SJSA1 (cell line): ENCODE measurements at regions not wholly inside any gene's neighbourhood (a gene's known extent, or its start where the extent isn't known, plus 50 kb on each side); places are given as distances from the start of the nearest gene placed in this dataset.
"Not testable (repeated sequence)": the region's sequence is repeated elsewhere in the genome, so short reads cannot be mapped to it uniquely, and the experiment has no call there.

Source experiments
- DNase-seq, 2 experiments: peaks; one replicate each; pipeline ENCODE4 v3.0.0-alpha.2; 2015 to 2020; ENCODE audit warnings: low spot score in 2 of 2, low read depth in 1 of 2
- H3K27ac ChIP-seq: fragments of 250-450 bp; sonication (Bioruptor Pico); 2 replicates; pipeline ENCODE4 v1.5.1; 2020; ENCODE audit warnings: mild to moderate bottlenecking, moderate library complexity
- H3K27me3 ChIP-seq: fragments of 250-450 bp; sonication (Bioruptor Pico); replicated peaks from 2 replicates; pipeline ENCODE4 v1.5.1; 2020; ENCODE audit warnings: mild to moderate bottlenecking, moderate library complexity
- H3K36me3 ChIP-seq: fragments of 250-450 bp; sonication (Bioruptor Pico); 2 replicates; pipeline ENCODE4 v1.5.1; 2020; ENCODE audit warnings: mild to moderate bottlenecking
- H3K4me1 ChIP-seq: fragments of 250-450 bp; sonication (Bioruptor Pico); replicated peaks from 2 replicates; pipeline ENCODE4 v1.6.1; 2021; ENCODE audit warnings: mild to moderate bottlenecking
- H3K4me3 ChIP-seq: fragments of 250-450 bp; sonication (Bioruptor Pico); 2 replicates; pipeline ENCODE4 v1.5.1; 2020; ENCODE audit warnings: mild to moderate bottlenecking
- H3K9me3 ChIP-seq: fragments of 250-450 bp; sonication (Bioruptor Pico); replicated peaks from 2 replicates; pipeline ENCODE4 v1.5.1; 2020; ENCODE audit warnings: mild to moderate bottlenecking

DNA sequence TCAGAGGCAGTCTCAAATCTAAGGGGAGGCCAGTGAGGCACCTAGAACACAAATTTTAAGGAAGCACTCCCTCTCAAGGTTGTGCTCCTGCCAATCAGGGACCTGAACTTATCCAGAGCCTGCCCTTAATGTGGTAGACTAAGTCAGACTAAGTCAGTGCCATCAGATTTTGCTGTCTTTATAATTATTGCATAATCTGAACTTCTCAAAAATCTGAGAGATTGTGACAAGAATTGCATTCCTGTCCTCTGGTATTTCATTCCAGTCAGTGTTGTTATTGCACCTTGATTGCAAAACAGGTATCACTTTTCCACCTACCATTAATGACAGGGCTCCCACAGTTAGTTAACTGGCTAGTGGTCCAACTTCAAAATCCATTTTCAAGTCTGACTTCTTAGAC is 197.1 kb upstream of the HCN1 start:
- peaks cover 17% of the 10 kb centered on the region for H3K9me3 ChIP-seq
- H3K4me3 ChIP-seq: no peak overlapping the region
- H3K27ac ChIP-seq: no peak overlapping the region
- no peak for DNase-seq
- H3K4me1 ChIP-seq: no peaks in the 10 kb centered on the region
- no peaks in the 10 kb centered on the region for H3K27me3 ChIP-seq
- no peaks in the 10 kb centered on the region for H3K36me3 ChIP-seq

DNA sequence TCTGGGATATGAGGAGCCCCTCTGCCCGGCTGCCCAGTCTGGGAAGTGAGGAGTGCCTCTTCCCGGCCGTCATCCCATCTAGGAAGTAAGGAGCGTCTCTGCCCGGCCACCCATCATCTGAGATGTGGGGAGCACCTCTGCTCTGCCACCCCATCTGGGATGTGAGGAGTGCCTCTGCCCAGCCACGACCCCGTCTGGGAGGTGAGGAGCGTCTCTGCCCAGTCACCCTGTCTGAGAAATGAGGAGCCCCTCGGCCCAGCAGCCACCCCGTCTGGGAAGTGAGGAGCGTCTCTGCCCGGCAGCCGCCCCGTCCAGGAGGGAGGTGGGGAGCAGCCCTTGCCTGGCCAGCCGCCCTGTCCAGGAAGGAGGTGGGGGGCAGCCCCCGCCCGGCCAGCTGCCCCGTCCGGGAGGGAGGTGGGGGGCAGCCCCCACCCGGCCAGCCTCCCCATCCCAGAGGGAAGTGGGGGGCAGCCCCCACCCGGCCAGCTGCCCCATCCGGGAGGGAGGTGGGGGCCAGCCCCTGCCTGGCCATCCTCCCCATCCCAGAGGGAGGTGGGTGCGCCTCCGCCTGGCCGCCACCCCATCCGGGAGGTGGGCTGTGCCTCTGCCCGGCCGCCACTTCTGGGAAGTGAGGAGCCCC is 194.4 kb upstream of the HCN1 start:
- not testable (repeated sequence) for H3K4me1 ChIP-seq, DNase-seq, H3K27me3 ChIP-seq, H3K36me3 ChIP-seq, H3K27ac ChIP-seq, H3K4me3 ChIP-seq
- peaks cover 28% of the 10 kb centered on the region for H3K9me3 ChIP-seq

DNA sequence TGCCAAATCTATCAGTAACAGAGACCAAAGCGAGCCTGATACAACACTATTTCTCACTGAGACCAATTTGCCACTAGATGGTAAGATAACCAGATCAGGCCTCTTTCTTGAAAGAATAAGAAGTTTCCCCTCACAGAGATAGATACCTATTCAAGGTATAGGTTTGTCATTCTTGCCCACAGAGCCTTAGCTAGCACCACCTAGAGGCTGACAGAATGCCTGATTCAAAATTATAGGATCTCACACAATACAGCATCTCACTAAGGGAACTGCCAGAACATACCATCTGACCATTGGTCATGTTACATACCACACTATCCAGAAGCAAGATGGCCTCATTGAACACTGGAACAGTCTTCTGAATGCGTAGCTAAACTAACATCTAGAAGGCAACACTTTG is 166.6 kb upstream of the HCN1 start:
- Histone ChIP-seq H3K27me3 (no peaks in the 10 kb centered on the region), H3K9me3 (peaks cover 9% of the 10 kb centered on the region), H3K4me3 (no peak overlapping the region), H3K4me1 (no peaks in the 10 kb centered on the region), H3K36me3 (no peaks in the 10 kb centered on the region), H3K27ac (no peak overlapping the region)
- DNase-seq: no peak

DNA sequence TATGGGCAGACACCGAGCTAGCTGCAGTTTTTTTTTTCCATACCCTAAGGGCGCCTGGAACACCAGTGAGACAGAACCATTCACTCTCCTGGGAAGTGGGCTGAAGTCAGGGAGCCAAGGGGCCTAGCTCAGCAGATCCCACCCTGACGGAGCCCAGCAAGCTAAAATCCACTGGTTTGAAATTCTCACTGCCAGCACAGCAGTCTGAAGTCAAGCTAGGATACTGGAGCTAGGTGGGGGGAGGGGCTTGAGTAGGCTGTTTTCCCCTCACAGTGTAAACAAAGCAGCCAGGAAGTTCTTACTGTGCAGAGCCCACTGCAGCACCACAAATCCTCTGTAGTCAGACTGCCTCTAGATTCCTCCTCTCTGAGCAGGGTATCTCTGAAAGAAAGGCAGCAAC is 151.7 kb upstream of the HCN1 start:
- Histone ChIP-seq H3K4me3 (no peak overlapping the region), H3K27ac (no peak overlapping the region), H3K36me3 (no peaks in the 10 kb centered on the region), H3K9me3 (peaks cover 3% of the 10 kb centered on the region; the same call in 1 of the 2 replicates), H3K27me3 (no peaks in the 10 kb centered on the region), H3K4me1 (no peaks in the 10 kb centered on the region)
- DNase-seq: no peak

DNA sequence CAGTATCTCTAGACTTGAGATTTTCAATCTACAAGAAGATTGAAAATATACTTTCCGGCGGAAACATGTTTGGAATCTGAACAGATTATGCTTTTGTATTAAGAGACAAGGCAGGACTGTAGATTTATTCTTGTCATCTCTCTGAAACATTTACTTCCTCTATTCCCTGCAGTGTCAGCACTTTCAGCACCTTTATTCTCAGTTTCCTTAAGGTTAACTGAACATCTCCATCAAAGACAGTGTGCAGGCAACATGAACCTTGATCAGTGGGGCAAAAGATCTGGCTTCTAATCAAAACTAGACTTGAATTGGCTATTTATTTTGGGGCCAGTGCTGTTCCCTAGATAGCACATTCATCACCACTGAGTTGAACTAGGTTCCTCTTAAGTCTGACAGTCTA is 129.9 kb upstream of the HCN1 start:
- no peaks in the 10 kb centered on the region for H3K4me1 ChIP-seq
- H3K9me3 ChIP-seq: peaks cover 9% of the 10 kb centered on the region; the same call in 1 of the 2 replicates
- H3K27ac ChIP-seq: no peak overlapping the region
- no peaks in the 10 kb centered on the region for H3K36me3 ChIP-seq
- H3K4me3 ChIP-seq: no peak overlapping the region
- no peaks in the 10 kb centered on the region for H3K27me3 ChIP-seq
- no peak for DNase-seq

DNA sequence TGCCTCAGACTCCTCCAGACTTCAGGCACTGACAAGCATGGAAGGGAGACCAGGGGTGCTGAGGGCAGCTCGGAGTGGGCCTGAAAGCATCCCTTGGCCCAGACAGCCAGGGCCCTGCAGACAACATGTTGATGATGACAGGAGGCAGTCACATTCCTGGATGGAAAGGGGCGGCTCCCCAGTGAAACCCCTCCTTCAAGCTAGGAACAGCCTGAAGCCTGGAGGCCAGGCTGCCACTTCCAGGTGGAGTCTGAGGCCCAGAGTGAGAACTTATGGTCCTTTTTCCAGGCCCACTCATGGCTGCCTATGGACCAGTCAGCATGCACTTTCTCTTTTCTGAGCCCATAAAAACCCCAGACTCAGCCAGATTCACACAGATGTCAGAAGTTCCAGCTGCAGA is 104.2 kb upstream of the HCN1 start:
- Histone ChIP-seq H3K27me3 (no peaks in the 10 kb centered on the region), H3K27ac (no peak overlapping the region), H3K9me3 (peaks cover 16% of the 10 kb centered on the region), H3K4me1 (no peaks in the 10 kb centered on the region), H3K36me3 (no peaks in the 10 kb centered on the region), H3K4me3 (no peak overlapping the region)
- no peak for DNase-seq

DNA sequence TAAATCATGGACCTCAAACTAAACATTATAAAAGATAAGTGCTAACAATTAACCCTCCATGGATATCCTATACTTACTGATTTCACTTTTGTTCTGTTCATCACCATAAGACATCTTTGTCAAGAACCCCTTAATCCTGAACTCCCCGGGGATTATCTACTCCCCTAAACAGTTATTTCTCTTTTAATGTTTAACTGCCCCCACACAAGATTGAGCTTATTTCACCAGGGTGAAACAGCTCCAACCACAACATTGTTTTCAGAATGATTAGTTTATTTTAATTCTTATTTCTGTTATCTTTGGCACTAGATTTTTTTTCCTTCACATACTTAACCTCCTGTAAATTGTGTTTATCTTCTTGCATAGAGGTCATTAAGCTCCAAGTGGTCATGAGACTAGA is 103.2 kb upstream of the HCN1 start:
- no peaks in the 10 kb centered on the region for H3K36me3 ChIP-seq
- DNase-seq: no peak
- H3K9me3 ChIP-seq: peaks cover 19% of the 10 kb centered on the region

DNA sequence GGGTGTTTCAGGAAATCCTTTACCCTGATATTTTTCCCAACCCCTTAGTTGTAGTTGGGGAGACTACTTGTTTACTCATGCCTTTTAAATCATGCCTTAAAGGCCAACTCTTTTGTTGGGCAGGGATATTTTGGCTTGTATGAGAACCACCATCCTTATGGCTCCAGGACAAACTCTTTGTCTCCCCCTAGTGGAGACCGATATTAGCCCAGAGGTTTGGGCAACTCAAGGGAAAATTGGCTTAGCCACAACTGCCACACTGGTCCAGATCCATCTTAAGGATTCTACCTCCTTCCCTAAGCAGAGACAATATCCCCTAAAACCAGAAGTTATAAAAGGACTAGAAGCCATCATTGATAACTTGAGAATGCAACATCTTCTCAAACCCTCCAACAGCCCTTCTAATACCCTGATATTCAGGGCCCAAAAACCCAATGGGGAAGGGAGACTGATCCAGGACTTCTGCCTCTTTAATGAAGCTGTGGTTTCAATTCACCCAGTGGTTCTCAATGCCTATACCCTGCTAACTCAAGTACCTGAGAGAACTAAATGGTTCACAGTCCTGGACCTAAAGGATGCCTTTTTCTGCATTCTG is 100.9 kb upstream of the HCN1 start:
- Histone ChIP-seq H3K9me3 (peaks cover 25% of the 10 kb centered on the region), H3K36me3 (no peaks in the 10 kb centered on the region)

More for the DNA sequence above, 103.2 kb upstream of the HCN1 start:
- Histone ChIP-seq H3K4me1 (no peaks in the 10 kb centered on the region), H3K4me3 (no peak overlapping the region), H3K27ac (no peak overlapping the region), H3K27me3 (no peaks in the 10 kb centered on the region)

DNA sequence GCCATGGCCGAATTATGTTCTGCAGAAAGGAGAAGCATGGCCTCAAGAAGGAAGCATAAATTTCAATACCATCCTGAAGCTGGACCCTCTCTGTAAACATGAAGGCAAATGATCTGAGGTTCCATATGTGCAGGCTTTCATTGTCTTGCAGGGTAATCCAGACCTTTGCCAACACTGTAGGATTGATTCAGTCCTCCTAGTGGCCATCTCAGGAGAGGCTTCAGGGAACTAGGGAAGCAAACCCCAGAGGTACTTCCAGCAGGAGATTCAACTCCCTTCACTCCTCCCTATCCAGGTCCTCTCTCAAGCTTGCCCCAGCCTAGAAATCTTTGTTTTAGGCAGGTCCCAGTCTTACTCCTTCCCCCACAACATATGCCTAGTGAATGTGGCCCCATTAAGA is 99.3 kb upstream of the HCN1 start:
- H3K27me3 ChIP-seq: no peaks in the 10 kb centered on the region
- peaks cover 25% of the 10 kb centered on the region for H3K9me3 ChIP-seq
- no peak overlapping the region for H3K4me3 ChIP-seq
- no peak overlapping the region for H3K27ac ChIP-seq
- H3K36me3 ChIP-seq: no peaks in the 10 kb centered on the region
- H3K4me1 ChIP-seq: no peaks in the 10 kb centered on the region
- DNase-seq: no peak

More for the DNA sequence above, 100.9 kb upstream of the HCN1 start:
- peak in 1 of 2 experiments; percentile 4 for DNase-seq
- Histone ChIP-seq H3K27me3 (no peaks in the 10 kb centered on the region), H3K4me3 (no peak overlapping the region), H3K27ac (no peak overlapping the region), H3K4me1 (no peaks in the 10 kb centered on the region)

DNA sequence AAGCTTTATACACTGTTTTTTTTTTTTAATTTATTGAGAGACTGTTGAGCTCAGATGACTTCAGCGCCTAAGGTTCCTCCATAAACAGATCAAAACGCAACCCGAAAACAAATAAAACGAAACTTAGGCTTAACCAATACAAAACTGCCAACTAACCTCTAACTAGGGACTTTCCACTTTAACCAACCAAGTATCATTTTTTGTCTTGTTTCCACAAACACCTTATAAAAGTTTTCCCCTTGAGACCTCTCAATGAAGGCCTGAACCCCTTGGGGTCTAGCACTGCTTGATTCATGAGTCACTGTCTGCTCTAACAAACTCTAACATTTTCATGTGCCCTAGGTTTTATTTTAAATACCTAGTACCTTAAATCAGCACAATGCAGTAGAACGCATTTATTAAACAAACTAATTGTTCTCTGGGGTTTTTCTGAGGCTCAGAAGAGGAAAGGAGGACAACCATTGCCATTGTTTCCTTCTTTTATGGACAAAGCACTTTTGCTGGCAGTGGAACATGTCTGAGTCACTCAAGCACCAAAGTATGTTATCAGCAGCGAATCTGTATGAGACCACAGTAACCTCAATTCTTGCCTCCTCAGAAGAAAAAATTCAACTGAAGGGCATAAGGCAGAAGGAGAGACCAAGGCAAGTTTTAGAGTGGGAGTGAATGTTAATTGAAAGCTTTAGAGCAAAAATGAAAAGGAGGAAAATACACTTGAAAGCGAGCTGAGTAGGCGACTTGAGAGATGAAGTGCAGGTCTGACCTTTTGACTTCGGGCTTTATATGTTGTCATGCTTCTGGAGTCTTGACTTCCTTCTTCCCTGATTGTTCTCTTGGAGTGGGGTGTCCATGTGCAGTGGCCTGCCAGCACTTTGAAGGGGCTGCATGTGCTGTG is 97.7 kb upstream of the HCN1 start:
- no peak for DNase-seq
- Histone ChIP-seq H3K9me3 (peaks cover 14% of the 10 kb centered on the region), H3K4me3 (no peak overlapping the region), H3K4me1 (no peaks in the 10 kb centered on the region), H3K27me3 (no peaks in the 10 kb centered on the region), H3K36me3 (no peaks in the 10 kb centered on the region), H3K27ac (no peak overlapping the region)

DNA sequence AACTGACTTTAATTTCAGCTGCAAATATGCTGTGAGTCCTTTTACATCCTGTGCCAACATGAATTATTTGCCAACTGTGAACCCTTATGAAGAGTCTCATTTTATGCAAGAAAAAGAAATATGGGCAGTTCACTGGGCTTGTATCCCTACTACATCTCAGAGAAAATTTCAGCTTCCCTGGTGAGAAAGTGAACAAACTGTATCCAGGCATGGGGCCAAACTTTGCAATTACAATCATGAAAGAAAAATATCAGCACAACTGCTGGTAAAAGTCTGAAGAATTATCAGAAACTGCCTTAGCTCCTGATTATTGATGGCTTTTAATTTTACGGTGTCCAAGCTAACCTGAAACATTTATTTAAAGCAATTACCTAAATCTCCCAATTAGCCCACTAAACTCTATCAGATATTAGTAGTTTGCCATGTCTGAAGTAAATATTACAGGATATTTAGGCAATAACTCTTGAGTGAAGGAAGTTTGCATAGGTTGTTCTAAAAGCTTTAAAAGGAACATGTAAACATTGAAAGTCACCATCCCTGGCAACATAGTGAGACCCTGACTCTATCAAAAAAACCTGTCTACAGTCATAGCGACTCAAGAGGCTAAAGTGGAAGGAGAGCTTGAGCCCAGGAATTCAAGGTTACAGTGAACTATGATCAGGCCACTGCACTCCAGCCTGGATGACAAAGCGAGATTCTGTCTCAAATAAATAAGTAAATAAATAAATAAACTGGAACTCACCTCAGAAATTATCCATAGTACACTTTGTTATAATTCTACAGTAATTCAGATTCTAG is 83.9 kb upstream of the HCN1 start:
- Histone ChIP-seq H3K4me3 (no peak overlapping the region), H3K27ac (no peak overlapping the region), H3K4me1 (no peaks in the 10 kb centered on the region), H3K27me3 (no peaks in the 10 kb centered on the region), H3K9me3 (peaks cover 8% of the 10 kb centered on the region), H3K36me3 (no peaks in the 10 kb centered on the region)
- DNase-seq: no peak

DNA sequence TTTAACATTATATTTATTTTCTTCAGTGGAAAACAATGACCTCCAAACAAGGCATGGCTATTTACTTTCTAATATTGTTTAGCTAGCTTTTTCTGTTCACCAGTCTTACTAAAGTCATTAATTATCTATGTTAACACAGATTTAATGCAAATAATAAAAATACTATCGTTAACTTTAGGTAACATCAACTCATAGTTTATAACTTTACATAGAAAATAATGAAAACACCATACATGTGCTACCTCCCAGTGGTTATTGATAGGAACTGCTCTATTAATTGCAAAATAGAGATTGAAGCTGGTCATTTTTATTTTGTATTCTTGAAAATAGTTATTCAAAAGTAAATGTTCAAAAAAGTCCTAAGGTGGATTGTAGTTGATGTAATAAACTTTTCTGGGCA is 78.3 kb upstream of the HCN1 start:
- Histone ChIP-seq H3K9me3 (0 out of 2 replicates have a peak, but pooled peaks cover 6% of the 10 kb centered on the region), H3K4me1 (no peaks in the 10 kb centered on the region), H3K27ac (no peak overlapping the region), H3K4me3 (no peak overlapping the region), H3K36me3 (no peaks in the 10 kb centered on the region), H3K27me3 (no peaks in the 10 kb centered on the region)
- no peak for DNase-seq

DNA sequence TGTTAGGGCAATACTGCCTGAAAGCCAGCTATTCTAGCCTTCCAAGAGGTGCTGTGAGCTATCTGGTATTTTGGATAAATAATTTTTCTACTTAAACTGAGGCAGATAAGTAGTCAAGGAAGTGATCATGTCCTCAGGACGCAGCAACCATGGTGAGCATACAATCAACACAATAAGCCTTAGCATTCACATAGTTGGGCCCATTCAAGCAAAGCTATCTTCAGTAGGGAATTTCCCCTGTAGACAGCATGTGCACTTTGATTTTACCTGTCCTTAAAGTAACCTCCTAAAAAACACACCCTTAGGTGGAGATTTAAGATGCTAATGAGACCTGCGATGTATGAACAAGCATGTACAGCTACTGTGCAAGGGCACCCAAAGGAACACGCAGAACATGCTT is 76.2 kb upstream of the HCN1 start:
- Histone ChIP-seq H3K4me1 (no peaks in the 10 kb centered on the region), H3K27me3 (no peaks in the 10 kb centered on the region), H3K4me3 (no peak overlapping the region), H3K9me3 (0 out of 2 replicates have a peak, but pooled peaks cover 6% of the 10 kb centered on the region), H3K36me3 (no peaks in the 10 kb centered on the region), H3K27ac (no peak overlapping the region)
- no peak for DNase-seq
